GM18868 (cell line): ENCODE measurements at regions not wholly inside any gene's neighbourhood (a gene's known extent, or its start where the extent isn't known, plus 50 kb on each side); places are given as distances from the start of the nearest gene placed in this dataset.
"Not testable (repeated sequence)": the region's sequence is repeated elsewhere in the genome, so short reads cannot be mapped to it uniquely, and the experiment has no call there.

Experiments
- ATAC-seq: cut with Tn5 transposase; IDR thresholded peaks from one replicate; pipeline ENCODE4 v1.9.1; 2021; ENCODE audit warnings: mild to moderate bottlenecking, moderate library complexity; ENCODE audit not compliant: unreplicated experiment

GRCh38 chr5:130845049-130845765 is 319.8 kb downstream of the HINT1 start:
- no peak for ATAC-seq

- ATAC-seq = peak; percentile 85
Measured at GRCh38 chr5:130836729-130837649, 328.1 kb downstream of the HINT1 start.

- ATAC-seq = not testable (repeated sequence)
Measured at GRCh38 chr5:130817598-130818384, 347.3 kb downstream of the HINT1 start.

- no peak for ATAC-seq
Measured at GRCh38 chr5:130815246-130815645, 349.8 kb downstream of the HINT1 start.

GRCh38 chr5:130808691-130809090 is 356.4 kb downstream of the HINT1 start:
- ATAC-seq = no peak

- no peak for ATAC-seq
Measured at GRCh38 chr5:130805648-130806047, 359.4 kb downstream of the HINT1 start.

GRCh38 chr5:130805036-130805435 is 360.0 kb downstream of the HINT1 start:
- no peak for ATAC-seq

GRCh38 chr5:130801963-130802362 is 363.1 kb downstream of the HINT1 start:
- ATAC-seq = no peak

GRCh38 chr5:130799015-130799414 is 366.0 kb downstream of the HINT1 start:
- ATAC-seq = no peak

- ATAC-seq = no peak
Measured at GRCh38 chr5:130797303-130797702, 367.8 kb downstream of the HINT1 start.

GRCh38 chr5:130796902-130797301 is 368.2 kb downstream of the HINT1 start:
- no peak for ATAC-seq

- no peak for ATAC-seq
Measured at GRCh38 chr5:130796032-130796431, 369.0 kb downstream of the HINT1 start.

GRCh38 chr5:130795037-130795436 is 370.0 kb downstream of the HINT1 start:
- ATAC-seq = peak; percentile 93

GRCh38 chr5:130777794-130778193 is 387.3 kb downstream of the HINT1 start:
- no peak for ATAC-seq

- no peak for ATAC-seq
Measured at GRCh38 chr5:130773813-130774212, 391.2 kb downstream of the HINT1 start.

GRCh38 chr5:130762031-130762430 is 403.0 kb downstream of the HINT1 start:
- ATAC-seq = no peak

- no peak for ATAC-seq
Measured at GRCh38 chr5:130759061-130759460, 406.0 kb downstream of the HINT1 start.

GRCh38 chr5:130747556-130747955 is 417.5 kb downstream of the HINT1 start:
- no peak for ATAC-seq

GRCh38 chr5:130746641-130747040 is 418.4 kb downstream of the HINT1 start:
- ATAC-seq = not testable (repeated sequence)

- no peak for ATAC-seq
Measured at GRCh38 chr5:130743092-130743491, 422.0 kb downstream of the HINT1 start.

GRCh38 chr5:130740047-130740569 is 424.9 kb downstream of the HINT1 start:
- no peak for ATAC-seq
